ENCODE measurements at regions not wholly inside any gene's neighbourhood (a gene's known extent, or its start where the extent isn't known, plus 50 kb on each side); places are given as distances from the start of the nearest gene placed in this dataset.

DNA sequence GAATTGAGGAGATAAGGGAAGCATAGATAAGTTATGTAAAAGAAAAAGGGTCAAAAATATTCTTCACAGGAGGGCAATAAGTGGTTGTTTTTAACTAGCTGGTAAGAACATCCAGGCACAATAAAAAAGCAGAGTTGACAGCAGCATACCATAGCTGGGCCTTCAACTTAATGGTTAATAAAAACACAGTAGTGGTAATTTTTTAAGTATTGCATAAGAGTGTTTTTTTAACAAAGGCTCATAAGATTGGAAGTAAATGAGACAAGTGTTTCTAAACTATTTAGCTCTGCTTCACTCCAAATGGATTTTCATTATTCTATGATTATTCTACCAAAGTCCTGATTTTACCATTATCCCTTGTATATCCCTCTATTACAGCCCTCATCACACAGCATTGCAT lies 140.1 kb upstream of the TSPAN8 start:
- 0 out of 2 replicates have a peak, but pooled peaks cover 5% of the 10 kb centered on the region for H3K4me1 ChIP-seq (ENCODE audit: insufficient read depth, low read length)
- no peak for TF ChIP-seq EZH2 (IDR thresholded peaks at IDR 0.05; ENCODE audit: low read length, unreplicated experiment)
- H3K9ac ChIP-seq (ENCODE audit: low read length): no peak overlapping the region
- no peak overlapping the region for H3K27ac ChIP-seq (ENCODE audit: low read length)
- H2AFZ ChIP-seq (ENCODE audit: low read length): no peak overlapping the region
- H3K36me3 ChIP-seq (ENCODE audit: low read depth, low read length): no peaks in the 10 kb centered on the region
- H3K79me2 ChIP-seq (ENCODE audit: low read length): no peaks in the 10 kb centered on the region
- no TSS peak for BruUV-seq (replicated peaks)
- intact Hi-C loops (cut with micrococcal nuclease): no loop called here
- DNase-seq (no peak), ATAC-seq (no peak)
- H3K4me3 ChIP-seq (ENCODE audit: low read length): no peak overlapping the region
- ChIA-PET POLR2A (ENCODE audit: unreplicated experiment) (no interaction called here), CTCF (no interaction called here)
- H4K20me1 ChIP-seq (ENCODE audit: low read length): no peaks in the 10 kb centered on the region
- H3F3A ChIP-seq (ENCODE audit: low read length, unreplicated experiment): no peaks in the 10 kb centered on the region
- H3K9me2 ChIP-seq (replicated peaks; ENCODE audit: low read length): no peaks in the 10 kb centered on the region
- no peaks in the 10 kb centered on the region for H3K9me3 ChIP-seq (ENCODE audit: low read length)
- no peaks in the 10 kb centered on the region for H3K27me3 ChIP-seq (ENCODE audit: low read length)
- H3K4me2 ChIP-seq (ENCODE audit: low read length): no peak overlapping the region

DNA sequence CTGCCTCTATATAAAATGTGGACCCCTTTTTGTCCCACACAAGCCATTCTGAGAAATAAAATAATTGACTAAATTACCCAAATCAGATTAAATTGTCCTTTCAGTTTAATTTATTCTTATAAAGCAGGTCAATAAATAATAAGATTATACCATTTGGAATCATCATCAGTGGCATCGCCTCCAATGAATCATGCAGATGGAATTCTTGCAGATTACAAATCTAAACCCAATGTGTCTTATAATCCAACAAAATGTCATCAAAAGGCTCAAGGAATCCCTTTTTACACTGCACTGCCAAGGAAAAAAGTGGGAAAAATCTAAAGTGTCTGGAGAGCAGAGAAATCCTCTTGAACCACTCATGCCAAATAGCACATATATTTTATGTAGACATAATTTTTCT lies 138.2 kb upstream of the TSPAN8 start:
- H3K4me3 ChIP-seq (ENCODE audit: low read length): no peak overlapping the region
- H3K27me3 ChIP-seq (ENCODE audit: low read length): no peaks in the 10 kb centered on the region
- no peaks in the 10 kb centered on the region for H3K79me2 ChIP-seq (ENCODE audit: low read length)
- no peak overlapping the region for H3K4me2 ChIP-seq (ENCODE audit: low read length)
- no peaks in the 10 kb centered on the region for H3K36me3 ChIP-seq (ENCODE audit: low read depth, low read length)
- intact Hi-C loops (cut with micrococcal nuclease): no loop called here
- H3K4me1 ChIP-seq (ENCODE audit: insufficient read depth, low read length): 0 out of 2 replicates have a peak, but pooled peaks cover 5% of the 10 kb centered on the region
- CTCF ChIA-PET: no interaction called here
- H3K9ac ChIP-seq (ENCODE audit: low read length): no peak overlapping the region
- H3F3A ChIP-seq (ENCODE audit: low read length, unreplicated experiment): no peaks in the 10 kb centered on the region
- no peaks in the 10 kb centered on the region for H4K20me1 ChIP-seq (ENCODE audit: low read length)
- DNase-seq: peak; percentile 42
- no TSS peak for BruUV-seq (replicated peaks)
- H3K9me3 ChIP-seq (ENCODE audit: low read length): no peaks in the 10 kb centered on the region
- no peak overlapping the region for H2AFZ ChIP-seq (ENCODE audit: low read length)
- H3K27ac ChIP-seq (ENCODE audit: low read length): no peak overlapping the region
- no peak for TF ChIP-seq EZH2phosphoT487 (IDR thresholded peaks at IDR 0.05; ENCODE audit: borderline replicate concordance, low read length)
- no peak for TF ChIP-seq EZH2 (IDR thresholded peaks at IDR 0.05; ENCODE audit: low read length, unreplicated experiment)
- no peak for ATAC-seq
- POLR2A ChIA-PET (ENCODE audit: unreplicated experiment): no interaction called here
- H3K9me2 ChIP-seq (replicated peaks; ENCODE audit: low read length): no peaks in the 10 kb centered on the region

DNA sequence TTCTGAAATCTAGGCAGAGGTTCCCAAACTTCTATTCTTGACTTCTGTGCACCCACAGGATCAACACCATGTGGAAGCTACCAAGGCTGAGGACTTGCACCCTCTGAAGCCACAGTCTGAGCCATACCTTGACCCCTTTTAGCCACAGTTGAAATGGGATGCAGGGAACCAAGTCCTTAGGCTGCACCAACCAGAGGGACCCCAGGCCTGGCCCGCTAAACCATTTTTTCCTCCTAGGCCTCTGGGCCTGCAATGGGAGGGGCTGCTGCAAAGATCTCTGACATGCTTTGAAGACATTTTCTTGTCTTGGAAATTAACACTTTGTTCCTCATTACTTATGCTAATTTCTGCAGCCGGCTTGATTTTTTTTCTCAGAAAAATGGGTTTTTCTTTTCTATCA lies 133.9 kb upstream of the TSPAN8 start:
- H3K79me2 ChIP-seq (ENCODE audit: low read length): no peaks in the 10 kb centered on the region
- 0 out of 2 replicates have a peak, but pooled peaks cover 5% of the 10 kb centered on the region for H3K4me1 ChIP-seq (ENCODE audit: insufficient read depth, low read length)
- no peak overlapping the region for H2AFZ ChIP-seq (ENCODE audit: low read length)
- CTCF ChIA-PET: no interaction called here
- no peaks in the 10 kb centered on the region for H3K36me3 ChIP-seq (ENCODE audit: low read depth, low read length)
- no peaks in the 10 kb centered on the region for H3K9me2 ChIP-seq (replicated peaks; ENCODE audit: low read length)
- TF ChIP-seq EZH2 (IDR thresholded peaks at IDR 0.05; ENCODE audit: low read length, unreplicated experiment) (no peak), EZH2phosphoT487 (IDR thresholded peaks at IDR 0.05; ENCODE audit: borderline replicate concordance, low read length) (no peak)
- TF ChIP-seq, protein P1, sequence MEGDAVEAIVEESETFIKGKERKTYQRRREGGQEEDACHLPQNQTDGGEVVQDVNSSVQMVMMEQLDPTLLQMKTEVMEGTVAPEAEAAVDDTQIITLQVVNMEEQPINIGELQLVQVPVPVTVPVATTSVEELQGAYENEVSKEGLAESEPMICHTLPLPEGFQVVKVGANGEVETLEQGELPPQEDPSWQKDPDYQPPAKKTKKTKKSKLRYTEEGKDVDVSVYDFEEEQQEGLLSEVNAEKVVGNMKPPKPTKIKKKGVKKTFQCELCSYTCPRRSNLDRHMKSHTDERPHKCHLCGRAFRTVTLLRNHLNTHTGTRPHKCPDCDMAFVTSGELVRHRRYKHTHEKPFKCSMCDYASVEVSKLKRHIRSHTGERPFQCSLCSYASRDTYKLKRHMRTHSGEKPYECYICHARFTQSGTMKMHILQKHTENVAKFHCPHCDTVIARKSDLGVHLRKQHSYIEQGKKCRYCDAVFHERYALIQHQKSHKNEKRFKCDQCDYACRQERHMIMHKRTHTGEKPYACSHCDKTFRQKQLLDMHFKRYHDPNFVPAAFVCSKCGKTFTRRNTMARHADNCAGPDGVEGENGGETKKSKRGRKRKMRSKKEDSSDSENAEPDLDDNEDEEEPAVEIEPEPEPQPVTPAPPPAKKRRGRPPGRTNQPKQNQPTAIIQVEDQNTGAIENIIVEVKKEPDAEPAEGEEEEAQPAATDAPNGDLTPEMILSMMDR (conservative IDR thresholded peaks at IDR 0.05; ENCODE audit: low read depth, low read length): no peak
- POLR2A ChIA-PET (ENCODE audit: unreplicated experiment): no interaction called here
- ATAC-seq (no peak), DNase-seq (no peak)
- H3K9ac ChIP-seq (ENCODE audit: low read length): no peak overlapping the region
- no peaks in the 10 kb centered on the region for H3K9me3 ChIP-seq (ENCODE audit: low read length)
- H3K27ac ChIP-seq (ENCODE audit: low read length): no peak overlapping the region
- H3K4me3 ChIP-seq (ENCODE audit: low read length): no peak overlapping the region
- H3F3A ChIP-seq (ENCODE audit: low read length, unreplicated experiment): no peaks in the 10 kb centered on the region
- no peaks in the 10 kb centered on the region for H3K27me3 ChIP-seq (ENCODE audit: low read length)
- no peak overlapping the region for H3K4me2 ChIP-seq (ENCODE audit: low read length)
- intact Hi-C loops (cut with micrococcal nuclease): no loop called here
- BruUV-seq (replicated peaks): no TSS peak
- H4K20me1 ChIP-seq (ENCODE audit: low read length): no peaks in the 10 kb centered on the region

DNA sequence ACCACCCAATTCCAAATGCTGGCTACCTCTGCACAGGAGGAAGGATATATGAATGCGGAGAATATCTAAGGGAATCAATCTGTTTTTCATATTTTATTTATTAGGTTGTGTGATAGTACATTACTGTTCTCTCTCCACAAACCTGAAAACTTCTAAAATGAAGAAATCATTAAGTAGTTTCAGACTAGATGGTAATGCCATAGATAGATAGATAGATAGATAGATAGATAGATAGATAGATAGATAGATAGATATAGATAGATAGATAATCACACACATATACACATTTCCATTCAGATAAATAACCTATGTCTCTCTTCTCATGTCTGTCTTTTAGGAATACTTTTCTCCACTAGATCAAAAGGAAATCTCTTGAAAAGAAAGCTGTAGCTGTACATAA lies 126.1 kb upstream of the TSPAN8 start:
- TF ChIP-seq, protein P1 (conservative IDR thresholded peaks at IDR 0.05; ENCODE audit: low read depth, low read length): no peak
- no peak for TF ChIP-seq EZH2 (IDR thresholded peaks at IDR 0.05; ENCODE audit: low read length, unreplicated experiment)
- no peak for TF ChIP-seq EZH2phosphoT487 (IDR thresholded peaks at IDR 0.05; ENCODE audit: borderline replicate concordance, low read length)
- intact Hi-C loops (cut with micrococcal nuclease): no loop called here
- no peak for DNase-seq
- H3K4me2 ChIP-seq (ENCODE audit: low read length): no peak overlapping the region
- H3K9ac ChIP-seq (ENCODE audit: low read length): no peak overlapping the region
- H3F3A ChIP-seq (ENCODE audit: low read length, unreplicated experiment): no peaks in the 10 kb centered on the region
- no peak overlapping the region for H2AFZ ChIP-seq (ENCODE audit: low read length)
- no peaks in the 10 kb centered on the region for H4K20me1 ChIP-seq (ENCODE audit: low read length)
- no peaks in the 10 kb centered on the region for H3K36me3 ChIP-seq (ENCODE audit: low read depth, low read length)
- H3K9me2 ChIP-seq (replicated peaks; ENCODE audit: low read length): no peaks in the 10 kb centered on the region
- no peaks in the 10 kb centered on the region for H3K79me2 ChIP-seq (ENCODE audit: low read length)
- CTCF ChIA-PET: no interaction called here
- no peaks in the 10 kb centered on the region for H3K9me3 ChIP-seq (ENCODE audit: low read length)
- no peaks in the 10 kb centered on the region for H3K27me3 ChIP-seq (ENCODE audit: low read length)
- no peak overlapping the region for H3K4me3 ChIP-seq (ENCODE audit: low read length)
- ATAC-seq: no peak
- no peak overlapping the region for H3K27ac ChIP-seq (ENCODE audit: low read length)
- H3K4me1 ChIP-seq (ENCODE audit: insufficient read depth, low read length): peaks cover 6% of the 10 kb centered on the region; the same call in 1 of the 2 replicates
- POLR2A ChIA-PET (ENCODE audit: unreplicated experiment): no interaction called here
- no TSS peak for BruUV-seq (replicated peaks)

Data from PC-3 (cell line).